NCI-H2196 (cell line): ENCODE measurements at regions not wholly inside any gene's neighbourhood (a gene's known extent, or its start where the extent isn't known, plus 50 kb on each side); places are given as distances from the start of the nearest gene placed in this dataset.

Experiments used
- DNase-seq: peaks from one replicate; lab custom pipeline; 2025; ENCODE audit not compliant: unreplicated experiment; lab: John Stamatoyannopoulos, UW

- DNase-seq = no peak
These were observed 199.1 kb downstream of the GLI2 start for GRCh38 chr2:120934574-120935338.

- DNase-seq = no peak
These were observed 200.0 kb downstream of the GLI2 start for GRCh38 chr2:120935339-120936313.

- DNase-seq = no peak
These were observed 201.0 kb downstream of the GLI2 start for GRCh38 chr2:120936476-120937334.

GRCh38 chr2:120937686-120938044 lies 202.0 kb downstream of the GLI2 start:
- DNase-seq = no peak

- no peak for DNase-seq
These were observed 202.5 kb downstream of the GLI2 start for GRCh38 chr2:120938045-120938771.

- DNase-seq = no peak
These were observed 204.1 kb downstream of the GLI2 start for GRCh38 chr2:120939595-120940318.

GRCh38 chr2:120940319-120940696 lies 204.6 kb downstream of the GLI2 start:
- no peak for DNase-seq

GRCh38 chr2:120940726-120941256 lies 205.1 kb downstream of the GLI2 start:
- DNase-seq = no peak

GRCh38 chr2:120941571-120942120 lies 206.0 kb downstream of the GLI2 start:
- DNase-seq = no peak

- no peak for DNase-seq
These were observed 207.0 kb downstream of the GLI2 start for GRCh38 chr2:120942658-120943057.

GRCh38 chr2:120943403-120944034 lies 207.9 kb downstream of the GLI2 start:
- DNase-seq = no peak

GRCh38 chr2:120944575-120944974 lies 208.9 kb downstream of the GLI2 start:
- no peak for DNase-seq

- no peak for DNase-seq
These were observed 209.4 kb downstream of the GLI2 start for GRCh38 chr2:120945091-120945490.

- no peak for DNase-seq
These were observed 210.3 kb downstream of the GLI2 start for GRCh38 chr2:120945832-120946499.

- no peak for DNase-seq
These were observed 211.7 kb downstream of the GLI2 start for GRCh38 chr2:120947327-120947726.

GRCh38 chr2:120947982-120948661 lies 212.5 kb downstream of the GLI2 start:
- DNase-seq = no peak

- DNase-seq = no peak
These were observed 213.0 kb downstream of the GLI2 start for GRCh38 chr2:120948662-120949011.
